SIG-M5 (cell line): ENCODE measurements at regions not wholly inside any gene's neighbourhood (a gene's known extent, or its start where the extent isn't known, plus 50 kb on each side); places are given as distances from the start of the nearest gene placed in this dataset.
"Not testable (repeated sequence)": the region's sequence is repeated elsewhere in the genome, so short reads cannot be mapped to it uniquely, and the experiment has no call there.

Experiments used
- DNase-seq: peaks from one replicate; lab custom pipeline; 2025; lab: John Stamatoyannopoulos, UW

- no peak for DNase-seq
Observed at GRCh38 chr10:21463436-21463835, 62.0 kb downstream of the SKIDA1 start.

- DNase-seq, result no peak
Observed at GRCh38 chr10:21458126-21458871, 67.2 kb downstream of the SKIDA1 start.

GRCh38 chr10:21456160-21456559 is 69.3 kb downstream of the SKIDA1 start:
- DNase-seq, result no peak

GRCh38 chr10:21452203-21452602 is 73.3 kb downstream of the SKIDA1 start:
- DNase-seq, result no peak

- peak; percentile 55 for DNase-seq
Observed at GRCh38 chr10:21449288-21449966, 76.1 kb downstream of the SKIDA1 start.

- DNase-seq, result no peak
Observed at GRCh38 chr10:21445163-21445562, 80.3 kb downstream of the SKIDA1 start.

- DNase-seq, result no peak
Observed at GRCh38 chr10:21441625-21442024, 83.9 kb downstream of the SKIDA1 start.

- DNase-seq, result not testable (repeated sequence)
Observed at GRCh38 chr10:21438914-21439313, 86.6 kb downstream of the SKIDA1 start.

- no peak for DNase-seq
Observed at GRCh38 chr10:21437770-21438382, 87.6 kb downstream of the SKIDA1 start.

- no peak for DNase-seq
Observed at GRCh38 chr10:21432266-21432665, 93.2 kb downstream of the SKIDA1 start.

- DNase-seq, result no peak
Observed at GRCh38 chr10:21431799-21432198, 93.7 kb downstream of the SKIDA1 start.

GRCh38 chr10:21427804-21428481 is 97.5 kb downstream of the SKIDA1 start:
- no peak for DNase-seq

GRCh38 chr10:21424459-21424861 is 101.0 kb downstream of the SKIDA1 start:
- DNase-seq, result no peak

- DNase-seq, result no peak
Observed at GRCh38 chr10:21423850-21424249, 101.6 kb downstream of the SKIDA1 start.

GRCh38 chr10:21423338-21423737 is 102.1 kb downstream of the SKIDA1 start:
- DNase-seq, result no peak

- no peak for DNase-seq
Observed at GRCh38 chr10:21421794-21422193, 103.7 kb downstream of the SKIDA1 start.

GRCh38 chr10:21421016-21421415 is 104.5 kb downstream of the SKIDA1 start:
- DNase-seq, result no peak

GRCh38 chr10:21418981-21419576 is 106.4 kb downstream of the SKIDA1 start:
- not testable (repeated sequence) for DNase-seq

- no peak for DNase-seq
Observed at GRCh38 chr10:21417172-21417712, 108.2 kb downstream of the SKIDA1 start.

- no peak for DNase-seq
Observed at GRCh38 chr10:21413680-21414079, 111.8 kb downstream of the SKIDA1 start.

- no peak for DNase-seq
Observed at GRCh38 chr10:21413268-21413667, 112.2 kb downstream of the SKIDA1 start.
